ENCODE measurements at regions not wholly inside any gene's neighbourhood (a gene's known extent, or its start where the extent isn't known, plus 50 kb on each side); places are given as distances from the start of the nearest gene placed in this dataset.

- DNase-seq (ENCODE audit: insufficient read length, low spot score) (no peak), FAIRE-seq (no peak)
- TF ChIP-seq PAX5 (IDR thresholded peaks at IDR 0.05; ENCODE audit: insufficient read depth, low read length, severe bottlenecking) (no peak), SPI1 (IDR thresholded peaks at IDR 0.05; ENCODE audit: low read depth, low read length) (no peak), POLR2A (IDR thresholded peaks at IDR 0.05; ENCODE audit: low read depth, low read length) (no peak), POLR2AphosphoS5 (IDR thresholded peaks at IDR 0.05; ENCODE audit: low read depth, low read length) (no peak), POU2F2 (IDR thresholded peaks at IDR 0.05; ENCODE audit: low read depth, low read length) (no peak), TAF1 (IDR thresholded peaks at IDR 0.05; ENCODE audit: low read depth, low read length) (no peak)
These were observed 155.2 kb downstream of the IRS1 start for GRCh38 chr2:226644399-226644865.

GRCh38 chr2:226643946-226644282, 155.7 kb downstream of the IRS1 start:
- FAIRE-seq (no peak), DNase-seq (ENCODE audit: insufficient read length, low spot score) (no peak)
- TF ChIP-seq POLR2A (IDR thresholded peaks at IDR 0.05; ENCODE audit: low read depth, low read length) (no peak), POLR2AphosphoS5 (IDR thresholded peaks at IDR 0.05; ENCODE audit: low read depth, low read length) (no peak), TAF1 (IDR thresholded peaks at IDR 0.05; ENCODE audit: low read depth, low read length) (no peak), SPI1 (IDR thresholded peaks at IDR 0.05; ENCODE audit: low read depth, low read length) (no peak), PAX5 (IDR thresholded peaks at IDR 0.05; ENCODE audit: insufficient read depth, low read length, severe bottlenecking) (no peak), POU2F2 (IDR thresholded peaks at IDR 0.05; ENCODE audit: low read depth, low read length) (no peak)

GRCh38 chr2:226643030-226643945, 156.3 kb downstream of the IRS1 start:
- DNase-seq (ENCODE audit: insufficient read length, low spot score), result no peak
- TF ChIP-seq SPI1 (IDR thresholded peaks at IDR 0.05; ENCODE audit: low read depth, low read length) (no peak), POU2F2 (IDR thresholded peaks at IDR 0.05; ENCODE audit: low read depth, low read length) (no peak), POLR2A (IDR thresholded peaks at IDR 0.05; ENCODE audit: low read depth, low read length) (no peak), TAF1 (IDR thresholded peaks at IDR 0.05; ENCODE audit: low read depth, low read length) (no peak), POLR2AphosphoS5 (IDR thresholded peaks at IDR 0.05; ENCODE audit: low read depth, low read length) (no peak), PAX5 (IDR thresholded peaks at IDR 0.05; ENCODE audit: insufficient read depth, low read length, severe bottlenecking) (no peak)
- no peak for FAIRE-seq

GRCh38 chr2:226641008-226641407, 158.6 kb downstream of the IRS1 start:
- TF ChIP-seq SPI1 (IDR thresholded peaks at IDR 0.05; ENCODE audit: low read depth, low read length) (no peak), POU2F2 (IDR thresholded peaks at IDR 0.05; ENCODE audit: low read depth, low read length) (no peak), TAF1 (IDR thresholded peaks at IDR 0.05; ENCODE audit: low read depth, low read length) (no peak), PAX5 (IDR thresholded peaks at IDR 0.05; ENCODE audit: insufficient read depth, low read length, severe bottlenecking) (no peak), POLR2AphosphoS5 (IDR thresholded peaks at IDR 0.05; ENCODE audit: low read depth, low read length) (no peak), POLR2A (IDR thresholded peaks at IDR 0.05; ENCODE audit: low read depth, low read length) (no peak)
- no peak for FAIRE-seq

GRCh38 chr2:226640501-226640900, 159.1 kb downstream of the IRS1 start:
- no peak for DNase-seq (ENCODE audit: insufficient read length, low spot score)
- FAIRE-seq, result no peak
- no peak for TF ChIP-seq TAF1 (IDR thresholded peaks at IDR 0.05; ENCODE audit: low read depth, low read length)
- no peak for TF ChIP-seq SPI1 (IDR thresholded peaks at IDR 0.05; ENCODE audit: low read depth, low read length)
- TF ChIP-seq POLR2A (IDR thresholded peaks at IDR 0.05; ENCODE audit: low read depth, low read length), result no peak
- no peak for TF ChIP-seq POLR2AphosphoS5 (IDR thresholded peaks at IDR 0.05; ENCODE audit: low read depth, low read length)

More at GRCh38 chr2:226641008-226641407, 158.6 kb downstream of the IRS1 start:
- no peak for DNase-seq (ENCODE audit: insufficient read length, low spot score)

GRCh38 chr2:226639550-226639949, 160.1 kb downstream of the IRS1 start:
- DNase-seq (ENCODE audit: insufficient read length, low spot score) (no peak), FAIRE-seq (no peak)
- TF ChIP-seq POU2F2 (IDR thresholded peaks at IDR 0.05; ENCODE audit: low read depth, low read length) (no peak), POLR2A (IDR thresholded peaks at IDR 0.05; ENCODE audit: low read depth, low read length) (no peak), PAX5 (IDR thresholded peaks at IDR 0.05; ENCODE audit: insufficient read depth, low read length, severe bottlenecking) (no peak), TAF1 (IDR thresholded peaks at IDR 0.05; ENCODE audit: low read depth, low read length) (no peak), SPI1 (IDR thresholded peaks at IDR 0.05; ENCODE audit: low read depth, low read length) (no peak), POLR2AphosphoS5 (IDR thresholded peaks at IDR 0.05; ENCODE audit: low read depth, low read length) (no peak)

GRCh38 chr2:226638576-226638975, 161.0 kb downstream of the IRS1 start:
- TF ChIP-seq POLR2AphosphoS5 (IDR thresholded peaks at IDR 0.05; ENCODE audit: low read depth, low read length), result no peak
- TF ChIP-seq PAX5 (IDR thresholded peaks at IDR 0.05; ENCODE audit: insufficient read depth, low read length, severe bottlenecking), result no peak
- no peak for TF ChIP-seq SPI1 (IDR thresholded peaks at IDR 0.05; ENCODE audit: low read depth, low read length)
- no peak for TF ChIP-seq POU2F2 (IDR thresholded peaks at IDR 0.05; ENCODE audit: low read depth, low read length)
- TF ChIP-seq TAF1 (IDR thresholded peaks at IDR 0.05; ENCODE audit: low read depth, low read length), result no peak
- TF ChIP-seq POLR2A (IDR thresholded peaks at IDR 0.05; ENCODE audit: low read depth, low read length), result no peak
- FAIRE-seq (no peak), DNase-seq (ENCODE audit: insufficient read length, low spot score) (no peak)

- DNase-seq (ENCODE audit: insufficient read length, low spot score) (no peak), FAIRE-seq (no peak)
- TF ChIP-seq POU2F2 (IDR thresholded peaks at IDR 0.05; ENCODE audit: low read depth, low read length) (no peak), SPI1 (IDR thresholded peaks at IDR 0.05; ENCODE audit: low read depth, low read length) (no peak), POLR2AphosphoS5 (IDR thresholded peaks at IDR 0.05; ENCODE audit: low read depth, low read length) (no peak), POLR2A (IDR thresholded peaks at IDR 0.05; ENCODE audit: low read depth, low read length) (no peak), PAX5 (IDR thresholded peaks at IDR 0.05; ENCODE audit: insufficient read depth, low read length, severe bottlenecking) (no peak), TAF1 (IDR thresholded peaks at IDR 0.05; ENCODE audit: low read depth, low read length) (no peak)
These were observed 162.2 kb downstream of the IRS1 start for GRCh38 chr2:226637383-226637782.

- no peak for TF ChIP-seq POU2F2 (IDR thresholded peaks at IDR 0.05; ENCODE audit: low read depth, low read length)
- no peak for TF ChIP-seq TAF1 (IDR thresholded peaks at IDR 0.05; ENCODE audit: low read depth, low read length)
- TF ChIP-seq PAX5 (IDR thresholded peaks at IDR 0.05; ENCODE audit: insufficient read depth, low read length, severe bottlenecking), result no peak
- no peak for TF ChIP-seq POLR2A (IDR thresholded peaks at IDR 0.05; ENCODE audit: low read depth, low read length)
- TF ChIP-seq POLR2AphosphoS5 (IDR thresholded peaks at IDR 0.05; ENCODE audit: low read depth, low read length), result no peak
- no peak for TF ChIP-seq SPI1 (IDR thresholded peaks at IDR 0.05; ENCODE audit: low read depth, low read length)
- FAIRE-seq (no peak), DNase-seq (ENCODE audit: insufficient read length, low spot score) (no peak)
These were observed 163.0 kb downstream of the IRS1 start for GRCh38 chr2:226636586-226636985.
